PC-3 (cell line): ENCODE measurements at regions not wholly inside any gene's neighbourhood (a gene's known extent, or its start where the extent isn't known, plus 50 kb on each side); places are given as distances from the start of the nearest gene placed in this dataset.

ENCODE experiments used
- ATAC-seq: fragments of 200-7000 bp; cut with Tn5 transposase; 2 replicates; pipeline ENCODE4 v1.9.1; 2020; ENCODE audit warnings: mild to moderate bottlenecking, moderate library complexity
- BruUV-seq: library from RNA; stranded (reverse); fragments of 400-500 nt; replicated peaks from 2 replicates; lab custom pipeline; 2021; lab: Mats Ljungman, UMichigan
- CTCF ChIA-PET: fragments of 300-600 bp; sonication (Branson Sonifier 250); formaldehyde crosslinking; loops from one replicate; lab custom pipeline; 2022; ENCODE audit warnings: antibody characterized with exemption; lab: Charles Lee
- POLR2A ChIA-PET: fragments of 300-600 bp; sonication (Branson Sonifier 250); formaldehyde crosslinking; loops from one replicate; lab custom pipeline; 2022; ENCODE audit warnings: antibody characterized with exemption; ENCODE audit not compliant: unreplicated experiment; lab: Charles Lee
- DNase-seq: peaks from one replicate; pipeline ENCODE4 v3.0.0-alpha.2; 2015
- H2AFZ ChIP-seq: fragments of 300-600 bp; sonication (generic); 2 replicates; pipeline ENCODE4 v1.6.0; 2016; ENCODE audit warnings: antibody characterized with exemption, low read length
- H3F3A ChIP-seq: fragments of 300-600 bp; sonication (generic); one replicate; pipeline ENCODE4 v1.6.0; 2017; ENCODE audit warnings: antibody characterized with exemption, low read length, control low read depth, mild to moderate bottlenecking; ENCODE audit not compliant: unreplicated experiment
- H3K27ac ChIP-seq: fragments of 300-600 bp; sonication (generic); 2 replicates; pipeline ENCODE4 v1.5.1; 2016; ENCODE audit warnings: mild to moderate bottlenecking, low read length
- H3K27me3 ChIP-seq: fragments of 300-600 bp; sonication (generic); 2 replicates; pipeline ENCODE4 v1.6.1; 2016; ENCODE audit warnings: low read length, mixed read lengths
- H3K36me3 ChIP-seq: fragments of 300-600 bp; sonication (generic); 2 replicates; pipeline ENCODE4 v1.6.1; 2016; ENCODE audit warnings: low read depth, mixed run types, low read length, mixed read lengths
- H3K4me1 ChIP-seq: fragments of 300-600 bp; sonication (generic); 2 replicates; pipeline ENCODE4 v1.5.1; 2016; ENCODE audit warnings: low read length; ENCODE audit not compliant: insufficient read depth
- H3K4me2 ChIP-seq: fragments of 300-600 bp; sonication (generic); 2 replicates; pipeline ENCODE4 v1.6.0; 2016; ENCODE audit warnings: low read length
- H3K4me3 ChIP-seq: fragments of 300-600 bp; sonication (generic); 2 replicates; pipeline ENCODE4 v1.5.1; 2016; ENCODE audit warnings: mild to moderate bottlenecking, low read length, mixed read lengths
- H3K79me2 ChIP-seq: fragments of 300-600 bp; sonication (generic); 2 replicates; pipeline ENCODE4 v1.6.1; 2017; ENCODE audit warnings: low read length, mixed read lengths
- H3K9ac ChIP-seq: fragments of 300-600 bp; sonication (generic); 2 replicates; pipeline ENCODE4 v1.6.0; 2016; ENCODE audit warnings: mild to moderate bottlenecking, low read length
- H3K9me2 ChIP-seq: fragments of 300-600 bp; sonication (generic); replicated peaks from 2 replicates; pipeline ENCODE4 v1.6.1; 2016; ENCODE audit warnings: mixed run types, low read length, mixed read lengths
- H3K9me3 ChIP-seq: fragments of 300-600 bp; sonication (generic); 2 replicates; pipeline ENCODE4 v1.6.1; 2016; ENCODE audit warnings: low read length, mixed read lengths
- H4K20me1 ChIP-seq: fragments of 300-600 bp; sonication (generic); 2 replicates; pipeline ENCODE4 v1.6.1; 2016; ENCODE audit warnings: low read length, mixed read lengths
- EZH2 ChIP-seq: fragments of 300-600 bp; sonication (generic); IDR thresholded peaks from one replicate; pipeline ENCODE4 v1.6.1; 2017; ENCODE audit warnings: antibody characterized with exemption, mild to moderate bottlenecking, low read length; ENCODE audit not compliant: unreplicated experiment
- EZH2phosphoT487 ChIP-seq: fragments of 300-600 bp; sonication (generic); IDR thresholded peaks from 2 replicates; pipeline ENCODE4 v1.6.1; 2018; ENCODE audit warnings: mild to moderate bottlenecking, antibody characterized with exemption, low read length, borderline replicate concordance
- intact Hi-C: fragments of 100-400 bp; cut with micrococcal nuclease; formaldehyde crosslinking; loops from 2 replicates; pipeline ENCODE4 v1.9.0; 2023
- TF ChIP-seq, protein P1 (sequence below): fragments of 300-600 bp; sonication (generic); conservative IDR thresholded peaks from 2 replicates; pipeline ENCODE4 v1.5.1; 2017; ENCODE audit warnings: antibody characterized with exemption, low read depth, mild to moderate bottlenecking, low read length

DNA sequence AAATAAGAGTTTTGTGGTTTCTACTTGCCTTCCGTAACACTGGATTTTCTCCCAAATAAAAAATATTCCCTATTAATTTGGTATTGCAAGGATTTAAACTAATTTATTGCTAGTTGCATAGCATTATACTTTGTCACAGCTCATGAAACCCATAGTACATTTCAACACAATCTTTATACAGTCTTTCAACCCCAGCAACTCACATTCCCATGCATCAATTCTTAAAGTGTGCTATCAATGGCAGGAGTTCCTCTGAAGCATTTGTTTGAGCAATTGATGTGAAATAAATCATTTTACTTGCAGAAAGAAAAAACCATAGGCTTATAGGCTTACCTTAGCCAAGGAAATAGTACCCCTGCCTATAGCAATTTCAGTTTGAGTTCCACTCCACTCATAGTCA is 251.9 kb downstream of the PAPSS1 start:
- POLR2A ChIA-PET: no interaction called here

DNA sequence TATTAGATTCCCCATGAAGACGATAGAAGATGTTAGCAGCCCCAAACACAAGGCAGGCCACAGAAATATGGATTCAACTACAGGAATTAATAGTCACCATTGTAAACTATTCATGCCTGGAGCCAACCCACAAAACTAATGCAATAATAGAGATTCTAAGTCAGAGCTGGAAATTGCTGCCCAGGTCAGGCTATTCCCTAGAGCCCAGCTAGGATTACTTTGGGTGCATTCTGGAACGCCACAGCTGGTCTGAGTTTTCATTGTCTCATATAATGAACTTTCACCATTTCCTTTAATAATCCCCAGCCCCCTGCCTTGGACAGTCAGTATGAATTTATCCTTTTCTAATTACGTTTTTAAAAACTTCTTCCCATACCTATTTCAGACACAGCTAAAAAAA is 252.6 kb downstream of the PAPSS1 start:
- no peak for TF ChIP-seq EZH2
- TF ChIP-seq, protein P1, sequence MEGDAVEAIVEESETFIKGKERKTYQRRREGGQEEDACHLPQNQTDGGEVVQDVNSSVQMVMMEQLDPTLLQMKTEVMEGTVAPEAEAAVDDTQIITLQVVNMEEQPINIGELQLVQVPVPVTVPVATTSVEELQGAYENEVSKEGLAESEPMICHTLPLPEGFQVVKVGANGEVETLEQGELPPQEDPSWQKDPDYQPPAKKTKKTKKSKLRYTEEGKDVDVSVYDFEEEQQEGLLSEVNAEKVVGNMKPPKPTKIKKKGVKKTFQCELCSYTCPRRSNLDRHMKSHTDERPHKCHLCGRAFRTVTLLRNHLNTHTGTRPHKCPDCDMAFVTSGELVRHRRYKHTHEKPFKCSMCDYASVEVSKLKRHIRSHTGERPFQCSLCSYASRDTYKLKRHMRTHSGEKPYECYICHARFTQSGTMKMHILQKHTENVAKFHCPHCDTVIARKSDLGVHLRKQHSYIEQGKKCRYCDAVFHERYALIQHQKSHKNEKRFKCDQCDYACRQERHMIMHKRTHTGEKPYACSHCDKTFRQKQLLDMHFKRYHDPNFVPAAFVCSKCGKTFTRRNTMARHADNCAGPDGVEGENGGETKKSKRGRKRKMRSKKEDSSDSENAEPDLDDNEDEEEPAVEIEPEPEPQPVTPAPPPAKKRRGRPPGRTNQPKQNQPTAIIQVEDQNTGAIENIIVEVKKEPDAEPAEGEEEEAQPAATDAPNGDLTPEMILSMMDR: no peak
- no peak for TF ChIP-seq EZH2phosphoT487
- H4K20me1 ChIP-seq: no peaks in the 10 kb centered on the region
- ChIA-PET POLR2A (no interaction called here), CTCF (no interaction called here)
- no peaks in the 10 kb centered on the region for H3K36me3 ChIP-seq
- no peaks in the 10 kb centered on the region for H3F3A ChIP-seq
- BruUV-seq: no TSS peak
- H3K4me2 ChIP-seq: no peak overlapping the region
- no peaks in the 10 kb centered on the region for H3K79me2 ChIP-seq
- H3K27ac ChIP-seq: no peak overlapping the region
- no peak overlapping the region for H3K4me3 ChIP-seq
- H2AFZ ChIP-seq: no peak overlapping the region
- H3K9me2 ChIP-seq: no peaks in the 10 kb centered on the region
- no peak for ATAC-seq
- H3K9me3 ChIP-seq: no peaks in the 10 kb centered on the region
- intact Hi-C loops: no loop called here
- peaks cover 11% of the 10 kb centered on the region; the same call in 1 of the 2 replicates for H3K27me3 ChIP-seq
- no peak for DNase-seq
- no peak overlapping the region for H3K9ac ChIP-seq
- H3K4me1 ChIP-seq: no peaks in the 10 kb centered on the region

More for the DNA sequence above, 251.9 kb downstream of the PAPSS1 start:
- BruUV-seq: no TSS peak
- Histone ChIP-seq H2AFZ (no peak overlapping the region), H3K27me3 (peaks cover 11% of the 10 kb centered on the region; the same call in 1 of the 2 replicates), H3K9me3 (no peaks in the 10 kb centered on the region), H3K4me3 (no peak overlapping the region), H3K79me2 (no peaks in the 10 kb centered on the region), H3K27ac (no peak overlapping the region), H3F3A (no peaks in the 10 kb centered on the region), H3K9ac (no peak overlapping the region), H3K36me3 (no peaks in the 10 kb centered on the region), H3K4me2 (no peak overlapping the region), H4K20me1 (no peaks in the 10 kb centered on the region), H3K4me1 (no peaks in the 10 kb centered on the region), H3K9me2 (no peaks in the 10 kb centered on the region)
- TF ChIP-seq EZH2phosphoT487: no peak
- TF ChIP-seq EZH2: no peak
- TF ChIP-seq, protein P1: no peak
- CTCF ChIA-PET: no interaction called here
- intact Hi-C loops: no loop called here
- DNase-seq (no peak), ATAC-seq (no peak)

- ChIA-PET CTCF (no interaction called here), POLR2A (no interaction called here)
- Histone ChIP-seq H4K20me1 (no peaks in the 10 kb centered on the region), H3K36me3 (no peaks in the 10 kb centered on the region), H2AFZ (no peak overlapping the region), H3K9me3 (no peaks in the 10 kb centered on the region), H3K4me1 (no peaks in the 10 kb centered on the region), H3K9me2 (no peaks in the 10 kb centered on the region), H3K4me3 (no peak overlapping the region), H3K4me2 (no peak overlapping the region), H3F3A (no peaks in the 10 kb centered on the region), H3K27ac (no peak overlapping the region), H3K9ac (no peak overlapping the region), H3K27me3 (peaks cover 14% of the 10 kb centered on the region), H3K79me2 (no peaks in the 10 kb centered on the region)
- DNase-seq (no peak), ATAC-seq (no peak)
- BruUV-seq: no TSS peak
- intact Hi-C loops: no loop called here
- TF ChIP-seq, protein P1: no peak
- TF ChIP-seq EZH2 (no peak), EZH2phosphoT487 (no peak)
Measured at GRCh38 chr4:107458194-107458593, 261.8 kb downstream of the PAPSS1 start.
